ENCODE measurements at regions not wholly inside any gene's neighbourhood (a gene's known extent, or its start where the extent isn't known, plus 50 kb on each side); places are given as distances from the start of the nearest gene placed in this dataset.

DNA sequence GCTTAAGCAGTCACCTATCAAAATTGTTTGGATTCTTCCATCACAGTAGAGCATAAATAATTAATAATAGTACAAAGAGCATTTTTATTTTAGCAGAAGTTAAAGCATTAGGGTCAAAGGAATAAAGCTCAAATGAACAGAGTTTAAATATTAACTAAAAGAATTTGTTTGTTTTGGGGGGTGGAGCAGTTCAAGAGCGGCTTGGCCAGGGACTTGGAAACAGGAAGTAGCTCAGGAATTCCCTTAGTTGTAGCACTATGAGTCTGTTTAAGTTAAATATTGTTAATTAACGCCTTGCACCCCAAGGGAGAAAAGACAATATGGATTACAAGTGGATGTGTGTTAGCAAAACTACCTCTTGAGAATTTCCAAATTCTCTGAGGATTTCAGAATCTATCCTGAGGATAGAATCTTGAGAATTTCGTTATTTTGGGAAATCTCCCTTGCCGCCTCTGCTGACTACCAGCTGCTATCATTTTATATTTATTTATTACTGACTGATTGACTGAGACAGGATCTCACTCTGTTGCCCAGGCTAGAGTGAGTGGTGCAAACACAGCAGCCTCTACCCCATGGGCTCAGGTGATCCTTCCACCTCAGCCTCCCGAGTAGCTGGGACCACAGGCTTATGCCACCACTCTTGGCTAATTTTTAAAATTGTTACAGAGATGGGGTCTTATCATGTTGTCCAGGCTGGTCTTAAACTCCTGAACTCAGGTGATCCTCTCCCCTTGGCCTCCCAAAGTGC is 96.7 kb upstream of the CHD1 start:
- H3K27ac ChIP-seq (ENCODE audit: low read length): no peak overlapping the region
- DNase-seq (peak; percentile 41), ATAC-seq (peak; percentile 55)
- ChIA-PET CTCF (no interaction called here), POLR2A (ENCODE audit: unreplicated experiment) (interaction anchor here (0.5 kb wide), 2 partner anchors 79 to 127 kb away, joined by 3 to 4 read pairs; no protein-coding TSS in a partner anchor)
- no peaks in the 10 kb centered on the region for H3F3A ChIP-seq (ENCODE audit: low read length, unreplicated experiment)
- no TSS peak for BruUV-seq (replicated peaks)
- no peaks in the 10 kb centered on the region for H3K36me3 ChIP-seq (ENCODE audit: low read depth, low read length)
- peak overlapping the region; percentile 50 for H2AFZ ChIP-seq (ENCODE audit: low read length)
- H3K9me3 ChIP-seq (ENCODE audit: low read length): no peaks in the 10 kb centered on the region
- H3K27me3 ChIP-seq (ENCODE audit: low read length): no peaks in the 10 kb centered on the region
- peak overlapping the region; percentile 31 for H3K4me2 ChIP-seq (ENCODE audit: low read length)
- no peak overlapping the region for H3K4me3 ChIP-seq (ENCODE audit: low read length)
- intact Hi-C loops (cut with micrococcal nuclease): no loop called here
- H3K9ac ChIP-seq (ENCODE audit: low read length): no peak overlapping the region
- no peaks in the 10 kb centered on the region for H3K79me2 ChIP-seq (ENCODE audit: low read length)
- no peaks in the 10 kb centered on the region for H3K9me2 ChIP-seq (replicated peaks; ENCODE audit: low read length)
- TF ChIP-seq EZH2phosphoT487 (IDR thresholded peaks at IDR 0.05; ENCODE audit: borderline replicate concordance, low read length) (no peak), EZH2 (IDR thresholded peaks at IDR 0.05; ENCODE audit: low read length, unreplicated experiment) (no peak)
- TF ChIP-seq, protein P1, sequence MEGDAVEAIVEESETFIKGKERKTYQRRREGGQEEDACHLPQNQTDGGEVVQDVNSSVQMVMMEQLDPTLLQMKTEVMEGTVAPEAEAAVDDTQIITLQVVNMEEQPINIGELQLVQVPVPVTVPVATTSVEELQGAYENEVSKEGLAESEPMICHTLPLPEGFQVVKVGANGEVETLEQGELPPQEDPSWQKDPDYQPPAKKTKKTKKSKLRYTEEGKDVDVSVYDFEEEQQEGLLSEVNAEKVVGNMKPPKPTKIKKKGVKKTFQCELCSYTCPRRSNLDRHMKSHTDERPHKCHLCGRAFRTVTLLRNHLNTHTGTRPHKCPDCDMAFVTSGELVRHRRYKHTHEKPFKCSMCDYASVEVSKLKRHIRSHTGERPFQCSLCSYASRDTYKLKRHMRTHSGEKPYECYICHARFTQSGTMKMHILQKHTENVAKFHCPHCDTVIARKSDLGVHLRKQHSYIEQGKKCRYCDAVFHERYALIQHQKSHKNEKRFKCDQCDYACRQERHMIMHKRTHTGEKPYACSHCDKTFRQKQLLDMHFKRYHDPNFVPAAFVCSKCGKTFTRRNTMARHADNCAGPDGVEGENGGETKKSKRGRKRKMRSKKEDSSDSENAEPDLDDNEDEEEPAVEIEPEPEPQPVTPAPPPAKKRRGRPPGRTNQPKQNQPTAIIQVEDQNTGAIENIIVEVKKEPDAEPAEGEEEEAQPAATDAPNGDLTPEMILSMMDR (conservative IDR thresholded peaks at IDR 0.05; ENCODE audit: low read depth, low read length): no peak
- no peaks in the 10 kb centered on the region for H4K20me1 ChIP-seq (ENCODE audit: low read length)
- H3K4me1 ChIP-seq (ENCODE audit: insufficient read depth, low read length): peaks cover 13% of the 10 kb centered on the region

DNA sequence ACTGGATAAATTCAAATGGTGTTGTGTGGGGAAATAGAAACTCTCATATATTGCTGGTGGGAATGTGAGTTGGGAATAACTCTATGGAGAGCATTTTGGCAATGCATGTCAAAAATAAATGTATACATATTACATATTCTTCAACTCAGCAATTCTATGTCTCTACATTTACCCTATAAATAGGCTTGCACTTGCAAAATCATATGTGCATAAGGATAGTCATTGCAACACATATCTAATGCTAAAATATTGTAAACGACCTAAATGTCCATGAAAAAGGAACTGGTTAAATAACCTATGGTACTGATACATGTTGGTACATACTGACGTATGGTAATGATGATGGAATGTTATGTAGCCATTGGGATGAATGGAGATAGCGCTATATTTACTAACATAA is 94.5 kb upstream of the CHD1 start:
- peaks cover 25% of the 10 kb centered on the region for H3K4me1 ChIP-seq (ENCODE audit: insufficient read depth, low read length)
- ChIA-PET POLR2A (ENCODE audit: unreplicated experiment) (no interaction called here), CTCF (no interaction called here)
- H4K20me1 ChIP-seq (ENCODE audit: low read length): no peaks in the 10 kb centered on the region
- no peak overlapping the region for H3K4me3 ChIP-seq (ENCODE audit: low read length)
- intact Hi-C loops (cut with micrococcal nuclease): no loop called here
- BruUV-seq (replicated peaks): no TSS peak
- DNase-seq: no peak
- no peaks in the 10 kb centered on the region for H3F3A ChIP-seq (ENCODE audit: low read length, unreplicated experiment)
- no peaks in the 10 kb centered on the region for H3K9me3 ChIP-seq (ENCODE audit: low read length)
- no peak overlapping the region for H3K9ac ChIP-seq (ENCODE audit: low read length)
- ATAC-seq: no peak
- no peaks in the 10 kb centered on the region for H3K79me2 ChIP-seq (ENCODE audit: low read length)
- no peaks in the 10 kb centered on the region for H3K36me3 ChIP-seq (ENCODE audit: low read depth, low read length)
- no peaks in the 10 kb centered on the region for H3K9me2 ChIP-seq (replicated peaks; ENCODE audit: low read length)
- H2AFZ ChIP-seq (ENCODE audit: low read length): no peak overlapping the region
- H3K27ac ChIP-seq (ENCODE audit: low read length): no peak overlapping the region
- TF ChIP-seq EZH2phosphoT487 (IDR thresholded peaks at IDR 0.05; ENCODE audit: borderline replicate concordance, low read length): no peak
- TF ChIP-seq EZH2 (IDR thresholded peaks at IDR 0.05; ENCODE audit: low read length, unreplicated experiment): no peak
- TF ChIP-seq, protein P1 (conservative IDR thresholded peaks at IDR 0.05; ENCODE audit: low read depth, low read length): no peak
- no peak overlapping the region for H3K4me2 ChIP-seq (ENCODE audit: low read length)
- no peaks in the 10 kb centered on the region for H3K27me3 ChIP-seq (ENCODE audit: low read length)

DNA sequence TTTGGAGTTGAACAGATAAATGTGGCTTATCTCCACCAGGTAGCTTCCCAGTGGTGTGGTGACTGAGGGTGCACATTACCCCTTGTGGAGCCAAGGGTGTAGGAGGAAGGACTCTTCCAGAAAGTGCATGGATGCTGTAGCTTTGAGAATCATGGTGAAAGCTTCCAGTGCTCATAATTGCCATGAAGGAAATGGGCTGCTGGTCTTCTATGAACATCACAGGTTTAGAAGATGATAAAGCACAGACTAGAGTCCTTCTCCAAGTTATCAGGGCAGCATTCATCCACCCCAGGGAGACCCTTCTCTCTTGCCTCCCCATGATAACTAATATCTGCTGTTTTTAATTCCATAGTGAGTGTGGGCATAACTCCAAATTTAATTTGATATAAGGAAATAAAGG is 93.4 kb upstream of the CHD1 start:
- no peaks in the 10 kb centered on the region for H3K9me2 ChIP-seq (replicated peaks; ENCODE audit: low read length)
- peaks cover 25% of the 10 kb centered on the region for H3K4me1 ChIP-seq (ENCODE audit: insufficient read depth, low read length)
- ChIA-PET CTCF (no interaction called here), POLR2A (ENCODE audit: unreplicated experiment) (no interaction called here)
- H3K4me3 ChIP-seq (ENCODE audit: low read length): no peak overlapping the region
- DNase-seq (no peak), ATAC-seq (no peak)
- H3K79me2 ChIP-seq (ENCODE audit: low read length): no peaks in the 10 kb centered on the region
- intact Hi-C loops (cut with micrococcal nuclease): no loop called here
- H3K27ac ChIP-seq (ENCODE audit: low read length): no peak overlapping the region
- H3K4me2 ChIP-seq (ENCODE audit: low read length): no peak overlapping the region
- H3K9ac ChIP-seq (ENCODE audit: low read length): no peak overlapping the region
- TF ChIP-seq EZH2 (IDR thresholded peaks at IDR 0.05; ENCODE audit: low read length, unreplicated experiment): no peak
- no peak for TF ChIP-seq EZH2phosphoT487 (IDR thresholded peaks at IDR 0.05; ENCODE audit: borderline replicate concordance, low read length)
- TF ChIP-seq, protein P1 (conservative IDR thresholded peaks at IDR 0.05; ENCODE audit: low read depth, low read length): no peak
- no peaks in the 10 kb centered on the region for H4K20me1 ChIP-seq (ENCODE audit: low read length)
- no peaks in the 10 kb centered on the region for H3K9me3 ChIP-seq (ENCODE audit: low read length)
- no peaks in the 10 kb centered on the region for H3K27me3 ChIP-seq (ENCODE audit: low read length)
- BruUV-seq (replicated peaks): no TSS peak
- H3F3A ChIP-seq (ENCODE audit: low read length, unreplicated experiment): no peaks in the 10 kb centered on the region
- no peaks in the 10 kb centered on the region for H3K36me3 ChIP-seq (ENCODE audit: low read depth, low read length)
- no peak overlapping the region for H2AFZ ChIP-seq (ENCODE audit: low read length)

Data from PC-3 (cell line).